A673 (cell line): ENCODE measurements at regions not wholly inside any gene's neighbourhood (a gene's known extent, or its start where the extent isn't known, plus 50 kb on each side); places are given as distances from the start of the nearest gene placed in this dataset.

Source experiments
- BruUV-seq: library from RNA; stranded (reverse); fragments of 400-500 nt; replicated peaks from 2 replicates; lab custom pipeline; 2021; lab: Mats Ljungman, UMichigan
- CTCF ChIA-PET: fragments of 300-600 bp; sonication (Branson Sonifier 250); formaldehyde crosslinking; loops from one replicate; lab custom pipeline; 2022; ENCODE audit warnings: antibody characterized with exemption; lab: Charles Lee
- POLR2A ChIA-PET: fragments of 300-600 bp; sonication (Branson Sonifier 250); formaldehyde crosslinking; loops from one replicate; lab custom pipeline; 2022; ENCODE audit warnings: antibody characterized with exemption; ENCODE audit not compliant: low non-redundant PET; lab: Charles Lee
- DNase-seq: peaks from one replicate; pipeline ENCODE4 v3.0.0-alpha.2; 2015; ENCODE audit warnings: low spot score
- H3K27ac ChIP-seq: fragments of 200-600 bp; sonication (generic); 2 replicates; pipeline ENCODE4 v1.5.1; 2016; ENCODE audit warnings: mixed run types, low read depth, mild to moderate bottlenecking, mixed read lengths, antibody characterized with exemption, low read length; ENCODE audit not compliant: poor library complexity, severe bottlenecking
- H3K27me3 ChIP-seq: fragments of 200-600 bp; sonication (generic); replicated peaks from 2 replicates; pipeline ENCODE4 v1.6.1; 2017; ENCODE audit warnings: mixed run types, low read depth, mild to moderate bottlenecking, mixed read lengths, antibody characterized with exemption, low read length; ENCODE audit not compliant: insufficient read depth, poor library complexity
- H3K36me3 ChIP-seq: fragments of 200-600 bp; sonication (generic); 2 replicates; pipeline ENCODE4 v1.6.1; 2016; ENCODE audit warnings: mixed run types, mild to moderate bottlenecking, mixed read lengths, antibody characterized with exemption, low read length; ENCODE audit not compliant: insufficient read depth, poor library complexity, severe bottlenecking
- H3K4me1 ChIP-seq: fragments of 200-600 bp; sonication (generic); 2 replicates; pipeline ENCODE4 v1.6.1; 2017; ENCODE audit warnings: mixed run types, mild to moderate bottlenecking, mixed read lengths, antibody characterized with exemption, low read length; ENCODE audit not compliant: insufficient read depth, poor library complexity, severe bottlenecking
- H3K4me3 ChIP-seq: fragments of 200-600 bp; sonication (generic); 2 replicates; pipeline ENCODE4 v1.5.1; 2016; ENCODE audit warnings: low read depth, mixed run types, mild to moderate bottlenecking, mixed read lengths, low read length; ENCODE audit not compliant: poor library complexity, severe bottlenecking
- H3K9me3 ChIP-seq: fragments of 200-600 bp; sonication (generic); 2 replicates; pipeline ENCODE4 v1.6.1; 2016; ENCODE audit warnings: mixed run types, low read depth, mild to moderate bottlenecking, mixed read lengths, antibody characterized with exemption, low read length; ENCODE audit not compliant: poor library complexity, severe bottlenecking
- CTCF ChIP-seq: fragments of 300-800, 200-600 bp; sonication (generic); conservative IDR thresholded peaks from 2 replicates; pipeline ENCODE4 v1.5.1; 2017; ENCODE audit warnings: low read depth, mild to moderate bottlenecking, antibody characterized with exemption, low read length, moderate library complexity, mixed read lengths
- EZH2 ChIP-seq: fragments of 200-600 bp; sonication (generic); IDR thresholded peaks from 2 replicates; pipeline ENCODE4 v1.6.1; 2017; ENCODE audit warnings: borderline replicate concordance, low read depth, mild to moderate bottlenecking, mixed read lengths, antibody characterized with exemption, low read length; ENCODE audit not compliant: poor library complexity, severe bottlenecking
- intact Hi-C: fragments of 100-400 bp; cut with micrococcal nuclease; formaldehyde crosslinking; loops from one replicate; pipeline ENCODE4 v1.10.0; 2022; ENCODE audit not compliant: unreplicated experiment

- intact Hi-C loops = no loop called here
- ChIA-PET CTCF (no interaction called here), POLR2A (no interaction called here)
- Histone ChIP-seq H3K36me3 (no peaks in the 10 kb centered on the region), H3K4me1 (peaks cover 6% of the 10 kb centered on the region), H3K9me3 (no peaks in the 10 kb centered on the region), H3K27ac (no peak overlapping the region), H3K27me3 (no peaks in the 10 kb centered on the region), H3K4me3 (no peak overlapping the region)
- TF ChIP-seq CTCF = no peak
- no peak for TF ChIP-seq EZH2
- DNase-seq = no peak
- BruUV-seq = no TSS peak
Measured at GRCh38 chr6:85066266-85066665, 301.9 kb upstream of the TBX18 start.

GRCh38 chr6:85065831-85066230 lies 301.4 kb upstream of the TBX18 start:
- BruUV-seq = no TSS peak
- ChIA-PET CTCF (no interaction called here), POLR2A (no interaction called here)
- Histone ChIP-seq H3K27ac (no peak overlapping the region), H3K4me3 (no peak overlapping the region), H3K9me3 (no peaks in the 10 kb centered on the region), H3K36me3 (no peaks in the 10 kb centered on the region), H3K27me3 (no peaks in the 10 kb centered on the region), H3K4me1 (peaks cover 6% of the 10 kb centered on the region)
- no peak for TF ChIP-seq EZH2
- no peak for TF ChIP-seq CTCF
- intact Hi-C loops = no loop called here
- peak; percentile 7 for DNase-seq

GRCh38 chr6:85063611-85064010 lies 299.2 kb upstream of the TBX18 start:
- intact Hi-C loops = no loop called here
- BruUV-seq = no TSS peak

More at GRCh38 chr6:85063611-85064010, 299.2 kb upstream of the TBX18 start:
- Histone ChIP-seq H3K27me3 (no peaks in the 10 kb centered on the region), H3K9me3 (no peaks in the 10 kb centered on the region), H3K27ac (no peak overlapping the region), H3K36me3 (no peaks in the 10 kb centered on the region), H3K4me3 (no peak overlapping the region), H3K4me1 (peaks cover 12% of the 10 kb centered on the region)
- POLR2A ChIA-PET = no interaction called here
- DNase-seq = no peak
- TF ChIP-seq CTCF = no peak
- no peak for TF ChIP-seq EZH2
- CTCF ChIA-PET = no interaction called here
